Hindlimb muscle (tissue), 1 donor: ENCODE measurements at regions not wholly inside any gene's neighbourhood (a gene's known extent, or its start where the extent isn't known, plus 50 kb on each side); places are given as distances from the start of the nearest gene placed in this dataset.

Experiments
- DNase-seq: peaks from one replicate; pipeline ENCODE4 v3.0.0-alpha.2; 2013

DNA sequence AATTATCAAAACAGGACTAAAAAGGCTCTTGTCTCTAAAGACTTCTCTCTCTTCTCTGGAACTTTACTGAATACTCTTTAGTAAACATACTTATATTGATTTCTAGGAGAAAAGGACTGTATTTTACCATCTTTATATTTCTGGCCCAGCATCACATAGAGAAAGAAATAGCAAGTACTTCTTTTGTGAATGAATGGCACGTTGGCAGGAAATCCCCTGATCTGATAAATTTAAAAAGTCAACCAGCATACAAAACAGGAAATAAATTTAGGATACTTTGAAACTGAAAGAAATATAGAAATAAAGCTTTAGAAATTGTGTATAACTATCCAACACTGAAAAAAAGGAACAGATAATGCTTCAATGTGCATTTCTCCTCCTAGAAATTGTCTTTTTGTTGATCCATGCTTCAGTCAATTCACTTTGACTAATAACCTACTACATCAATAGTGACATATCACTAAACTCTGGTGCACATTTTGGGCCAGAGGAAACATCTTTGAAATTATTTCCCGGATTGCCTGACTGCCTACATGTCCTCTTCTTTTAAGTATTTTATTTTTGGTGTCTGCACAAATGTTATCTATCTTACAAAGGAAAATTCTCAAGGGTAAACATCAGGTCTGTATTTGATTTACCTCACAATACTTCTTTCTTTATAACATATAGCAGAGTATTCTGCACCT lies 183.5 kb upstream of the FSTL5 start:
- DNase-seq = no peak

DNA sequence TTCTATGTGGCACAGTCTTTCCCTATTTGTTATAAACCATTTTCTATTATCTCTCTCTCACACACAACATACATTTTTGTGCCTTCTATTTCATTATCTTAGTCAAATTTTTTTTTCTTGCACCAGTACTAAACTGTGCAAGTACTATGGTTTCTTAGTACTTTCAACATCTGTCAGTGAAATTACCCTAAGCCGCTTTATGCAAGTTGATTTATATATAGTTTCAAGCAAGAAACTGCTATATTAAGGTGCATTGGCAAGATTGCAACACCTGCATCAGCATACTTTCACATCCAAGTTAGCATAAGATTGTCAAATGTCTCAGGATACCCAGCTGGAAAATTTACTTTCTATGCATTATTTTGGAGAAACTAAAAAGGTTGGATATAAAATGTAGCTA lies 180.2 kb upstream of the FSTL5 start:
- no peak for DNase-seq

DNA sequence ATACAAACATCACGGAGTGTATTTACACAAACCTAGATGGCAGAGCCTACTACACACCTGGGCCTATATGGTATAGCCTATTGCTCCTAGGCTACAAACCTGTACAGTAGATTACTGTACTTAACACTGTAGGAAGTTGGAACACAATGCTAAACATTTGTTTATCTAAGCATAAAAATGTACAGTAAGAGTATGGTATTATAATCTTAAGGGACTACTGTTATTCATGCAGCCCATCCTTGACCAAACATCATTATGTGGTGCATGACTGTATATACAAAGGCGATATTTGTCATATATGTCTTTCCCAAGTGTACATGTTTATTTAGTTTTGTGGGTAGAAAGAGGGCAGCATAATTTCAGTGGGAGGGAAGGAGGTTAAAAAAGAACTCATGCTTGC lies 177.7 kb upstream of the FSTL5 start:
- DNase-seq = no peak

DNA sequence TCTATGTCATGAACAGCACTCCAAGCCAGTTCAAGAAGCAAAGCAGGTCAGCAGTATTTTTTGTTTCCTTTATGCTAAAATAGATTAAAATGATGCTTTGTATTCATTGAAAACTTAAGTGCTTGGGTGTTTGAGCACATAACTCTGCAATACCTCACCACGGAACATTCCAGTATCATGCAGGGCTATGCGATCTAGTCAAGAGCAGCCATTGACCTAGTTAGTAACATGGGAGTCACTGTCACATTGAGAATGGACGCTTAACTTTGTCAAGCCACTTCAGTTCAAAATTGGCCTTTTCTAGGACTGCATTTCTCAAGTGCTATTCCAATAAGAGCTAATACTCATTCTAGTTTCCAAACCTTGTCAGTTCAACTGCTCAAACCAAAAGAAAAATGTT lies 160.1 kb upstream of the FSTL5 start:
- DNase-seq = no peak

DNA sequence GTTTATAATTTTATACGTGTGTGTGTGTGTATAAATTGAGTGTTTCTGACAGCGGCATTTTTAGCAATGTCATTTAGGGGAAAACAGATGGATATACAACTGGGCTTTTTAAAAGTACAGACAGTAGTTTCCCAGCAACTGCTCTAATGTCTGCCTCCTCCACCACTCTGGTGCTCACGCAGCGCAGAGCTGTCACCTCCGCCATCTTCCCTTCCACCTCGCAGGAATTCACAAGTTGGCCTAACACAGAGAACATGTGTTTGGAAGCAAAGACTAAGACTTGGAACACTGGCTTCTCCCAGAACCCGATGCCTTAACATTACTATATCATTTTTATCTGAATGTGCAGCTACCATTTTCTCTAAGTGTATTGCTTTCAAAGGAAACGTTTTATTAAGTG lies 158.3 kb upstream of the FSTL5 start:
- no peak for DNase-seq

DNA sequence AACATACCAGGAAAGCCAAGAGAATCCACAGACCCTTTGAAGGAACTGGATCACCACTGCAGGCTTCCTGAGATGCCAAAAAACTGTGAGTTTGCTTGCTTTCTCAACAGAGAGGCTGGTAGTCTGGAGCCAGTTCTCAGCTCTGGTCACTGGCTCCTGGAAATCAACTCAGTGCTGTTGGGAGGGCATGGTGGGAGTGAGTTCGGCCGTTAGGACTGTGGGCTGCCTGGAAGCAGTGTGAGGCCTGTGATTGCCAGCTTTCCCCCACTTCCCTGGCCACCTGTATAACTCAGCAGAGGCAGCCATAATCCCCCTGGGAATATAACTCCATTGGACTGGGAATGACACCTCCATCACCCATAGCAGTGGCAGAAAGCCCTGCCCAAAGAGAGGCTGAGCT lies 122.0 kb upstream of the FSTL5 start:
- DNase-seq = no peak

DNA sequence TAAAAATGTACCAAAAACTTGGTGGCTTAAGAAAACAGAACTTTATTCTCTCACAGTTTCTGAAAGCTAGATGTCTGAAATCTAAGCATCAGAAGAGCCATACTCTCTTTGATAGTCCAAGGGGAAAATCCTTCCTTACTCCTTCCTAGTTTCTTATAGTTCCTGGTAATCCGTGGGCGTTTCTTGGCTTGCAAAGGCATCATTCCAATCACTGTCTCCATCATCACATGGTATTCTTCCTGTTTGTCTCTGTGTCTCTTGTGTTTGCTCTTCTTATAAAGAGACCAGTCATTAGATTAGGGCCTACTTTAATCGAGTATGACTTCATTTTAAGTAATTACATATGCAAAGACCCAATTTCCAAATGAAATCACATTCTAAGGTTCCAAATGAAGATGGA lies 118.9 kb upstream of the FSTL5 start:
- DNase-seq = no peak

DNA sequence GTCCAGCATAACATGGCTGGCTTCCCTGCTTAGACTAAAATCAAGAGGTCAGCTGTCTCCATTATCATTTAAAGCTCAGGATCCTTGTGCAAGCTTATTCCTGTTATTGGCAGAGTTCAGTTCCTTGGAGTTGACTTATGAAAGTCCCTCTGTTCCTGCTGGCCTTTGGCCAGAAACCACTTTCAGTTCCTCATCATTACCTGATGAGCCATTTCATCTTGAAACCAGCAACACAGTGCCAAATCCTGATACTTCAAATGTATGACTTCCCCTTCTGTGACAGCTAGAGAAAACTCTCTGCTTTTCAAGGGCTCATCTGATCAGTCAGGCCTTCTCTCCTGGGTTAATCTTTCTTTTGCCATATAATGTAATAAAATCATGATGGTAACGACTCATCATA lies 110.6 kb upstream of the FSTL5 start:
- no peak for DNase-seq

DNA sequence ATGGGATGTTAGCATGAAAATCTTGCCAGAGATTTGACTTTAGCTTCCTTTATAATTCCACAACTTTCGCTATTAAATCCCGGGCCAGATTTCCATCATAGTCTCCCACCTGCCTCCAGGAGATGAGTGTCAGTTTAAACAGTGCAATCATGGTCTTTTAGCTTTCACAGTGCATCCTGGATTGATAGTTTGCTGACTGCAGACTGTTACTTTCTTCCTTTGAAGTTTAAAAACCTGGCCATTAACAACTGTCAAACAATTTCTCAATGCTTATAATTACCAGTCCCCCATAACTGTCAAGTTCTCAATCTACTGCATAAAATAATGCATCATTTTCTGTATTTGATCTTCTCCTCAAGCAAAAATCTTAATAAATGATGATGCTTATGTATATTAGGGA lies 108.4 kb upstream of the FSTL5 start:
- DNase-seq = no peak

DNA sequence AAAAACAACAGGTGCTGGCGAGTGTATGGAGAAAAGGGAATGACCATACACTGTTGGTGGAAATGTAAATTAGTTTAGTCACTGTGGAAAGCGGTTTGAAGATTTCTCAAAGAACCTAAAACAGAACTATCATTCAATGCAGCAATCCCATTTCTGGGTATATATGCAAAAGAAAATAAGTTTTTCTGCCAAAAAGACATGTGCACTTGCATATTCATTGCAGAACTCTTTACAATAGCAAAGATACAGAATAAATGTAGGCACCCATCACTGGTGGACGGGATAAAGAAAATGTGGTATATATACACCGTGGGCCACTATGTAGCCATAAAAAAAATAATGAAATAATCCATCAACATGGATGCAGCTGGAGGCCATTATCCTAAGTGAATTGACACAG lies 105.1 kb upstream of the FSTL5 start:
- DNase-seq = no peak

DNA sequence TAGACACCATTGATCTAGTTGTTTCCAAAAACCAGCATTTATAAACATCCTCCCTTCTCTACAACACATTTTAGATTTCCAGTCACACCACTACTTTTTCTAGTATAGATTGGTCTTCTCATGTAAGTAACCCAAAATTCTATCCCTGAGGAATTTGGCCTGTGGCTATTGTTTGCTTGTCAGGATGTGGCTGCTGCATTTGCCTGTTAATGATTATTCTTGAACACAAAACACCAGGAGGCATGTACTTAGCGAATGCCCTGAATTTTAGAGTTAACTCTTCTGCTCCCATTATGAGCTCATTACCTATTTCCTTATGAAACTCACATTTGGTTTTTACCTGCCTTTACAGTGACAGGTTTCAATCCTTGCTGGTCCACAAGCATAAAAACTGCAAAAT lies 102.0 kb upstream of the FSTL5 start:
- DNase-seq = no peak

DNA sequence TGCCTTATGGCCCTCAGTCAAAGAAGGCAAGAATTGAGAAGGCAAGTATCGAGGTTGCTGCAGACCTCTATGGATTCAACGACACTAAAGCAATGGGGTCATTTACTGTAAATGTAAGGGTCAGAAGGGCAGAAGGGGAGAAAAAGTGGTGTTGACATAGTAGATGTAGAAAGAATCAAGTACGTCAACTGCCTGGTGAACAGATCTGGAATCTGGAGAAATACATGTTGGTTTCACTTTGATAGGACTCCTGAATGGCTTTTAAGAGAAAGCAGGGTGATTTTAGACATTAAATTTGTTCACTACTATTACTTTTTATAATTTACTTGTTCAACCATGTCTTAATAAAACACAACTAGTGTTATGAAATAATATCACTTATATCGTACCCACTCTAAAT lies 81.3 kb upstream of the FSTL5 start:
- DNase-seq = no peak

DNA sequence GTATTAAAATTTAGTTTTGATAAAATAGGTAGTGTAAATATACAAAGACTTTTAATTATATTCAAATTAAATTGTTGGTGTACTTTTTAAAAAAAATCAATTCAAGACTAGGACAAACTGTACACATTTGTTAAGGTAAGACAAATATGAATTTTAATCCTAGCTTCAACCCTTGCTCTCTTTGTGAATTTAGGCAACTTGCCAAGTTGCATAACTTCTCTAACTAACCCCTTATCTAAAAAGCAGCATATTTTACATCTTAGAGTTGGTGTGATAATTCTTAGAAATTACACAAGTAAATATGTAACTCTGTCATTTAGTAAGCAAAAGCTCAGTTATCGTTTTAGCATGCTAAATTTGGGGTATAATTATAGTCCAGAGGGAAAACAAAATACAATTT lies 78.1 kb upstream of the FSTL5 start:
- no peak for DNase-seq

DNA sequence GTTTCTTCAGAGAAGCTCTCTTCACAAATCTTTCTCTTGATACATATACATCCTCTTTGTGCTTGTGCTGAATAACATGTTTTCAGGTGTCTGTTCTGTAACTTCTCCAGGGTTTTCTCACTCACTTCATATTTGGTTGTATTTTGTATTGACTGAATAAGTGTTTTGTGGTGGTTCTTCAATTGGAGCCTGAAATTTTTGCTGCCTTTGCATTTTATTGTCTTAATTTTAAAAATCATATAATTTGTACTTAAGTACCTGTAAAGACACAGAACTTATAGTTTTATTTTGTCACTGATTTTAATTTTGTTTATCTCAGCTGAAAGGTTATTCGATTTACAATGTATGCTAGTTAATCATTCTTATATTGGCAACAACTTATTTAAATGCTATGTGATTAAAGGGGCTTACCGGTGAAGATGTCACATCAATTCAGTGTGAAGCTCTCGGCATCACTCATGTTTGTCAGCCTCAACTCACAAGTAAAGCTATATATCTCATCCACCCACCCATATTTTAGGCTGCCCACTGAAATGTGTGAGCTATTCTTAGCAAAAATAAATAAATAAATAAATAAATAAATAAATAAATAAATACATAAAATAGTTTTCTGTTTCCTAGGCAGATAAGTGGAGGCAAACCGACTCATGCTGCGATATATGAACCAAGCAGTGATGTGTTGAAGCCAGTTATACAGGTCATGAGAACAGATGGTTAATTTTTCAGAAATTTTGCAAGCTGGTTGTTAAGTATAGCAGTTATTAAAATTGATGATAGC lies 76.4 kb upstream of the FSTL5 start:
- DNase-seq = no peak

DNA sequence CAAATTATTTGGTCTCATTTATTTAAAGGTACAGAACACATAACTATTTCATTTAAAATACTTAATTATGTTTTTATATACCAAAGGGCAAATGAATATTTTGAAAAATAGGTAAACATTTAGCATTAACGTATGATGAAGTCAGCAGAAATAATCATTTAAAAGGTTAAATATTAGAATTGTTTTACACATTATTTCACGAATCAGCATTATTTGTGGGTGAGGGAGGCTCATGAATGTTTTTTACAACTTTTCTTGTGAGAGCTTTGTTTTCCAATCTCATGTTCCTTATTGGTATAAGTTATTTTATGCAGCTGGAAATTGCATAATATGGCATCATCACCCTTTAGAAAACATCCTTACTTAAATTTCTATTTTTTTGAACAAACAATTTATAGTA lies 73.9 kb upstream of the FSTL5 start:
- DNase-seq = no peak

DNA sequence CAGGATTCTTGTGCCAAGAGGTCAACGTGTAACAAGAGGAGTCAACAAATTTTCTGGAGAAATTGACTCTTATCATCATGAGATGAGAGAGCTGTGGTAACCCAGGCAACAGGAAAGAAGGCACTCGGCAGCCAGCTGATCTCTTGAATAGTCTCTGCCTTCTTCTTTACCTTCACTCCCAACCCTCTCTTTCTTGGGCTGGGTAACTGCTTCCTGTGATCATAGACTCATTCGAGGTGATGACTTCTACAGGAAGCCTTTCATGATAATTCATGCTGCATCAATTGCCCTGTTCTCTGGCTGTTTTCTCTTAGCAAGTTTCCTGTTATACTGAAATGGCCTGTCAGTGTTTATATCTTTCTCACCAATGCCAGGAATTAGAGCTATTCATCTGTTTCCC lies 70.8 kb upstream of the FSTL5 start:
- DNase-seq = no peak

DNA sequence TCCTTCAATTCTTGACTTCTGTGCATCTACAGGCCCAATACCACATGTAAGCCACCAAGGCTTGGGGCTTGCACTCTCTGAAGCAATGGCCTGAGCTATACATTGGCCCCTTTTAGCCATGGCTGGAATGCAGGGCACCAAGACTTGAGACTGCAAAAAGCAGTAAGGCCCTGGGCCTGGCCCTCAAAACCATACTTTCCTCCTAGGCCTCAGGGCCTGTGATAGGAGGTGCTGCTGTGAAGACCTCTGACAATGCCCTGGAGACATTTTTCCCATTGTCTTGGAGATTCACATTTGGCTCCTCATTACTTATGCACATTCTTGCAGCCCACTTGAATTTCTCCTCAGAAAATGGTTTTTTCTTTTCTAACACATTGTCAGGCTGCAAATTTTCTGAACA lies 68.5 kb upstream of the FSTL5 start:
- DNase-seq = no peak

DNA sequence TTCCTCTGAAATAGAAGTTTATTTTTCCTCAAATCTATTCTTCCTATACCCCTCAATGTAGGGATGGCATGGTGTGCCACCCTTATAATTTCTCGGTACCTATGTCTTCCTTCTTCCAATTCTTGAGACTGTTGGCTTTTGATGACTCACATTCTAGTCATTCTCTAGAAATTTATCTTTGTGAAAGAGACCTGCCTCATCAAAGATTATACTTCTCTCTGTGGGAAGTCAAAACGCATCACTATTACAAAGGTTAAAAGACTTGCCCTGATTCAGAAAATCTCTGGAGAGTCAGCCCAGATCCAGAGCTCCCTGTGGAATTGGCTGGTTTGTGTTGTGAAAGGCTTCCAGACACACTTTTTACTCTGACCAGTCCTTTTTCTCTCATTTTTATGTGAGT lies 65.9 kb upstream of the FSTL5 start:
- DNase-seq = no peak

DNA sequence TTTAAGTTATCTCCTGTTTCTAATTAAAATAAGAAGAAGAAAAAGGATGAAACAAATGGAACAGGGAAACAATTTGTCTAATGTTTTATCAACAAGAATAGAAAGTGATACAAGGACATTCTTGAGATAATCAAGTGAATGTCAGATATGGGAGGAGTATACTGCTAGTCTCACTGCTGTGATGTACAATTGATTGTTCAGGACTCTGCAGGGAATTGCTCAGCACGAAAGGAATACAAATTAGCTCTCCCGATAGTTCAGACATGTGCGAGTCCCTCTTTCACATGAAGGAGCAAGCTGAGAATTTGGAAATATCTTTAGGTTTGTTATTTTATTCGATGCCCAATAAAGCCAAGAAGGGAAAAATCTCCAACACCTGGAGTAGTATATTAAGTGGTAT lies 57.3 kb upstream of the FSTL5 start:
- DNase-seq = no peak
